ENCODE measurements at regions not wholly inside any gene's neighbourhood (a gene's known extent, or its start where the extent isn't known, plus 50 kb on each side); places are given as distances from the start of the nearest gene placed in this dataset.

- no peak overlapping the region for H3K4me3 ChIP-seq (replicated peaks in 1 of 2; ENCODE audit: low read depth in 1 of 2, low read length in 2 of 2)
- TF ChIP-seq ZBTB33 (IDR thresholded peaks at IDR 0.05; ENCODE audit: extremely low read depth, insufficient replicate concordance, low read length) = no peak
- TF ChIP-seq EZH2 (IDR thresholded peaks at IDR 0.05) = no peak
- POLR2A ChIA-PET = no interaction called here
- no peaks in the 10 kb centered on the region for H4K20me1 ChIP-seq (ENCODE audit: insufficient read depth)
- H3K27me3 ChIP-seq (ENCODE audit: insufficient read depth, low read length) = no peaks in the 10 kb centered on the region
- no peak for ATAC-seq
- peaks cover 0 to 13% of the 10 kb centered on the region in 2 experiments; a peak in 2 of 4 replicates for H3K4me1 ChIP-seq (ENCODE audit: control insufficient read depth in 1 of 2, insufficient read depth in 2 of 2, low read length in 2 of 2)
- H3K79me2 ChIP-seq (ENCODE audit: insufficient read depth, low read length) = no peaks in the 10 kb centered on the region
- H3K9me2 ChIP-seq (ENCODE audit: insufficient read depth) = no peaks in the 10 kb centered on the region
- H3K36me3 ChIP-seq (ENCODE audit: control insufficient read depth in 1 of 2, insufficient read depth in 2 of 2, low read length in 2 of 2) = no peaks in the 10 kb centered on the region
- H3K9me3 ChIP-seq (ENCODE audit: control insufficient read depth in 1 of 2, insufficient read depth in 1 of 2, low read depth in 1 of 2, low read length in 2 of 2) = no peaks in the 10 kb centered on the region
- CTCF ChIA-PET = no interaction called here
- DNase-seq (ENCODE audit: low read depth, low spot score) = no peak
- H2AFZ ChIP-seq (ENCODE audit: low read depth, low read length, poor library complexity, severe bottlenecking) = no peak overlapping the region
- no peak overlapping the region for H3K27ac ChIP-seq (ENCODE audit: low read depth, low read length)
- RAD21 ChIA-PET (ENCODE audit: low non-redundant PET in 1 of 2, low total read pairs in 2 of 2, uncharacterized antibody in 2 of 2, unreplicated experiment in 2 of 2) = no interaction called here
- no peak overlapping the region for H3K4me2 ChIP-seq (ENCODE audit: low read length)
- intact Hi-C loops (cut with micrococcal nuclease) = no loop called here
- H3K9ac ChIP-seq (ENCODE audit: low read length) = no peak overlapping the region
- BruUV-seq (replicated peaks) = no TSS peak
These were observed 129.9 kb downstream of the BOD1 start for GRCh38 chr5:173486355-173487225.

- H3K9me2 ChIP-seq (ENCODE audit: insufficient read depth) = no peaks in the 10 kb centered on the region
- no peak overlapping the region for H3K4me3 ChIP-seq (replicated peaks in 1 of 2; ENCODE audit: low read depth in 1 of 2, low read length in 2 of 2)
- no peak overlapping the region for H3K9ac ChIP-seq (ENCODE audit: low read length)
- no peak overlapping the region for H3K4me2 ChIP-seq (ENCODE audit: low read length)
- ChIA-PET POLR2A (no interaction called here), RAD21 (ENCODE audit: low non-redundant PET in 1 of 2, low total read pairs in 2 of 2, uncharacterized antibody in 2 of 2, unreplicated experiment in 2 of 2) (no interaction called here), CTCF (no interaction called here)
- no peaks in the 10 kb centered on the region for H4K20me1 ChIP-seq (ENCODE audit: insufficient read depth)
- peaks cover 0 to 13% of the 10 kb centered on the region in 2 experiments; a peak in 2 of 4 replicates for H3K4me1 ChIP-seq (ENCODE audit: control insufficient read depth in 1 of 2, insufficient read depth in 2 of 2, low read length in 2 of 2)
- H3K27me3 ChIP-seq (ENCODE audit: insufficient read depth, low read length) = no peaks in the 10 kb centered on the region
- BruUV-seq (replicated peaks) = no TSS peak
- no peaks in the 10 kb centered on the region for H3K36me3 ChIP-seq (ENCODE audit: control insufficient read depth in 1 of 2, insufficient read depth in 2 of 2, low read length in 2 of 2)
- no peaks in the 10 kb centered on the region for H3K79me2 ChIP-seq (ENCODE audit: insufficient read depth, low read length)
- ATAC-seq (no peak), DNase-seq (ENCODE audit: low read depth, low spot score) (no peak)
- intact Hi-C loops (cut with micrococcal nuclease) = no loop called here
- H3K27ac ChIP-seq (ENCODE audit: low read depth, low read length) = no peak overlapping the region
- no peak overlapping the region for H2AFZ ChIP-seq (ENCODE audit: low read depth, low read length, poor library complexity, severe bottlenecking)
- no peaks in the 10 kb centered on the region for H3K9me3 ChIP-seq (ENCODE audit: control insufficient read depth in 1 of 2, insufficient read depth in 1 of 2, low read depth in 1 of 2, low read length in 2 of 2)
- no peak for TF ChIP-seq ATF3 (IDR thresholded peaks at IDR 0.05)
- no peak for TF ChIP-seq ZNF274 (IDR thresholded peaks at IDR 0.05; ENCODE audit: low read depth, low read length)
- TF ChIP-seq TCF7L2 (IDR thresholded peaks at IDR 0.05; ENCODE audit: borderline replicate concordance, extremely low read depth, insufficient read depth, insufficient read length) = no peak
- TF ChIP-seq JUND (IDR thresholded peaks at IDR 0.05) = no peak
- TF ChIP-seq CTCF (IDR thresholded peaks at IDR 0.05 in 2 of 3, conservative IDR thresholded peaks at IDR 0.05 in 1 of 3; ENCODE audit: borderline replicate concordance in 1 of 3, insufficient read depth in 1 of 3, low read depth in 2 of 3, low read length in 2 of 3) = no peak
- TF ChIP-seq POLR2AphosphoS5 (IDR thresholded peaks at IDR 0.05; ENCODE audit: low read depth, low read length) = no peak
- no peak for TF ChIP-seq CEBPB (IDR thresholded peaks at IDR 0.05; ENCODE audit: low read depth)
- TF ChIP-seq EGR1 (IDR thresholded peaks at IDR 0.05; ENCODE audit: low read depth) = no peak
- TF ChIP-seq YY1 (IDR thresholded peaks at IDR 0.05; ENCODE audit: extremely low read depth, insufficient replicate concordance, low read depth, low read length) = no peak
- no peak for TF ChIP-seq ELF1 (IDR thresholded peaks at IDR 0.05; ENCODE audit: borderline replicate concordance, low read depth)
- TF ChIP-seq RAD21 (IDR thresholded peaks at IDR 0.05; ENCODE audit: low read depth) = no peak
These were observed 131.9 kb downstream of the BOD1 start for GRCh38 chr5:173484569-173484968.

Data from HCT116 (cell line).